NCI-H2107 treated with DMSO at 0.1 percent for 48 hours (cell line): ENCODE measurements at regions not wholly inside any gene's neighbourhood (a gene's known extent, or its start where the extent isn't known, plus 50 kb on each side); places are given as distances from the start of the nearest gene placed in this dataset.
"Not testable (repeated sequence)": the region's sequence is repeated elsewhere in the genome, so short reads cannot be mapped to it uniquely, and the experiment has no call there.

Experiments used
- DNase-seq: peaks from one replicate; lab custom pipeline; 2025; ENCODE audit not compliant: unreplicated experiment; lab: John Stamatoyannopoulos, UW

- DNase-seq = no peak
Observed at GRCh38 chr9:82489201-82489821, 500.7 kb downstream of the SPATA31D1 start.

- no peak for DNase-seq
Observed at GRCh38 chr9:82490019-82490499, 501.5 kb downstream of the SPATA31D1 start.

GRCh38 chr9:82490821-82491220 is 502.2 kb downstream of the SPATA31D1 start:
- DNase-seq = not testable (repeated sequence)

- no peak for DNase-seq
Observed at GRCh38 chr9:82491604-82492003, 503.0 kb downstream of the SPATA31D1 start.

GRCh38 chr9:82492274-82492673 is 503.7 kb downstream of the SPATA31D1 start:
- DNase-seq = no peak

GRCh38 chr9:82495884-82496777 is 507.6 kb downstream of the SPATA31D1 start:
- DNase-seq = no peak

GRCh38 chr9:82498541-82499317 is 510.2 kb downstream of the SPATA31D1 start:
- DNase-seq = no peak

- no peak for DNase-seq
Observed at GRCh38 chr9:82499337-82499736, 510.8 kb downstream of the SPATA31D1 start.

- no peak for DNase-seq
Observed at GRCh38 chr9:82504620-82505019, 516.0 kb downstream of the SPATA31D1 start.

- no peak for DNase-seq
Observed at GRCh38 chr9:82511626-82512025, 523.1 kb downstream of the SPATA31D1 start.

- no peak for DNase-seq
Observed at GRCh38 chr9:82512728-82513127, 524.2 kb downstream of the SPATA31D1 start.

GRCh38 chr9:82513242-82513751 is 524.7 kb downstream of the SPATA31D1 start:
- no peak for DNase-seq

- no peak for DNase-seq
Observed at GRCh38 chr9:82513976-82514735, 525.6 kb downstream of the SPATA31D1 start.

- DNase-seq = no peak
Observed at GRCh38 chr9:82518868-82519267, 530.3 kb downstream of the SPATA31D1 start.

GRCh38 chr9:82519332-82519731 is 530.8 kb downstream of the SPATA31D1 start:
- DNase-seq = no peak

- no peak for DNase-seq
Observed at GRCh38 chr9:82524407-82524806, 535.8 kb downstream of the SPATA31D1 start.

GRCh38 chr9:82526577-82526976 is 536.4 kb downstream of the RASEF start:
- DNase-seq = no peak

GRCh38 chr9:82531795-82532194 is 531.1 kb downstream of the RASEF start:
- no peak for DNase-seq

- no peak for DNase-seq
Observed at GRCh38 chr9:82532504-82533180, 530.3 kb downstream of the RASEF start.

GRCh38 chr9:82535432-82535998 is 527.4 kb downstream of the RASEF start:
- DNase-seq = no peak
